ENCODE measurements at regions not wholly inside any gene's neighbourhood (a gene's known extent, or its start where the extent isn't known, plus 50 kb on each side); places are given as distances from the start of the nearest gene placed in this dataset.

DNA sequence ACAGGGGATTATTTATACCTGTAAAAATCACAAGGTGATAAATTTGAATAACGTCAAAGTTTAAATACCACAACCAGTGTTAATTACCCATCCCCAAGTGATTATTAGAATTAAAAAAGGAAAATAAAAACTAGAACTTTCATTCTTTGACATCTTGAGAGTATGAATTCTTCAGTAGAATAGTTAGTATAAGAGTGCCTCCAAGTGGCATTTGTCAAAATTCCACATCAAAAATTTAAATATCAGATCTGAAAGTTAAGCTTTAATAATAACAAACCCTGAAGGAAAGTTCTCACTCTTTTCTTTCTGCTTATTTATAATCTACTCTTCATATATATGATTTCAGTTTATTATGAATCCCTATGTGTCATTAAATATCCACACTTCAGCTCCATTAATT is 273.7 kb upstream of the KYNU start:
- no peak overlapping the region for H2BK5ac ChIP-seq (ENCODE audit: low read depth, low read length)
- no peak overlapping the region for H3K23ac ChIP-seq (ENCODE audit: insufficient read length)
- H3K9ac ChIP-seq (replicated peaks in 1 of 4; ENCODE audit: extremely low read depth in 1 of 4, low read depth in 3 of 4, low read length in 3 of 4): no peak overlapping the region
- no peak overlapping the region for H2BK15ac ChIP-seq (ENCODE audit: low read length)
- no peaks in the 10 kb centered on the region for H4K20me1 ChIP-seq (replicated peaks in 1 of 2; ENCODE audit: control insufficient read depth in 1 of 2, insufficient read depth in 2 of 2, low read length in 2 of 2)
- no peak overlapping the region for H3K4me3 ChIP-seq (ENCODE audit: extremely low read depth in 1 of 4, insufficient read depth in 2 of 4, low read depth in 3 of 4, low read length in 4 of 4)
- no peaks in the 10 kb centered on the region for H3K9me3 ChIP-seq (ENCODE audit: insufficient read depth in 2 of 2, low read depth in 1 of 2, low read length in 1 of 2)
- no peak overlapping the region for H3K4ac ChIP-seq (replicated peaks; ENCODE audit: insufficient read length, low read depth, low read length)
- FAIRE-seq: no peak
- H3K18ac ChIP-seq (ENCODE audit: extremely low read depth, low read length): no peak overlapping the region
- no peak overlapping the region for H2AFZ ChIP-seq (ENCODE audit: low read length)
- no peak overlapping the region for H2AK5ac ChIP-seq (ENCODE audit: low read depth, low read length)
- H3K27ac ChIP-seq (ENCODE audit: low read depth, low read length): no peak overlapping the region
- 95% methylated on average over 1 of the region's 1 CpG; no CpG with 5 or more reads in 1 of the 2 experiments for WGBS, 2 experiments (ENCODE audit: extremely low coverage in 1 of 2, insufficient coverage in 1 of 2, insufficient read length in 1 of 2, insufficient replicate concordance in 2 of 2, low coverage in 1 of 2, low lambda C conversion rate in 2 of 2, missing lambda C conversion rate in 1 of 2)
- no peak overlapping the region for H4K5ac ChIP-seq (ENCODE audit: insufficient read length, low read depth, low read length)
- no peaks in the 10 kb centered on the region for H3K4me1 ChIP-seq (replicated peaks in 1 of 4; ENCODE audit: control insufficient read depth in 3 of 4, insufficient read depth in 4 of 4, low read length in 3 of 4)
- H3K79me2 ChIP-seq (ENCODE audit: control insufficient read depth in 1 of 2, insufficient read depth in 2 of 2, low read length in 2 of 2): no peaks in the 10 kb centered on the region
- POLR2A ChIA-PET (ENCODE audit: partially characterized antibody): no interaction called here
- no peak overlapping the region for H3K4me2 ChIP-seq (ENCODE audit: insufficient read depth in 1 of 2, low read depth in 2 of 2, low read length in 2 of 2)
- no peak for DNase-seq (ENCODE audit: low read depth in 1 of 2, low spot score in 2 of 2)
- no peaks in the 10 kb centered on the region for H3K36me3 ChIP-seq (ENCODE audit: control insufficient read depth in 2 of 4, insufficient read depth in 4 of 4, low read length in 3 of 4)
- H3K79me1 ChIP-seq (ENCODE audit: low read depth, low read length): no peaks in the 10 kb centered on the region
- no peak overlapping the region for H2BK120ac ChIP-seq (replicated peaks; ENCODE audit: low read depth, low read length)
- CTCF ChIA-PET (ENCODE audit: partially characterized antibody): interaction anchor here (1.2 to 1.4 kb wide), 2 partner anchors 12 to 63 kb away, joined by 3 to 4 read pairs; no protein-coding TSS in a partner anchor
- H3K23me2 ChIP-seq (ENCODE audit: low read depth, low read length): no peaks in the 10 kb centered on the region; the same call in 1 of the 2 replicates
- H2BK20ac ChIP-seq (ENCODE audit: low read length): no peak overlapping the region
- H3K14ac ChIP-seq (ENCODE audit: insufficient read length): no peak overlapping the region
- H3K27me3 ChIP-seq (replicated peaks in 1 of 4; ENCODE audit: control insufficient read depth in 3 of 4, extremely low read depth in 1 of 4, insufficient read depth in 3 of 4, low read length in 3 of 4): peaks cover 0 to 1% (median 0%) of the 10 kb centered on the region in 4 experiments; a peak in 1 of 7 replicates
- H4K8ac ChIP-seq (ENCODE audit: extremely low read depth, insufficient read depth, low read length): no peak overlapping the region
- TF ChIP-seq GABPA (IDR thresholded peaks at IDR 0.05; ENCODE audit: borderline replicate concordance, insufficient read depth, low read length): no peak
- TF ChIP-seq RAD21 (IDR thresholded peaks at IDR 0.05 in 1 of 2, conservative IDR thresholded peaks at IDR 0.05 in 1 of 2; ENCODE audit: low read depth in 2 of 2, low read length in 2 of 2): peak in 1 of 2 experiments; percentile 47; a peak in 3 of 4 replicates
- H3K56ac ChIP-seq (replicated peaks; ENCODE audit: insufficient read length, low read depth, low read length): no peak overlapping the region
- H2BK12ac ChIP-seq (ENCODE audit: low read depth, low read length): no peak overlapping the region
- H4K91ac ChIP-seq (replicated peaks; ENCODE audit: insufficient read length, low read length): no peak overlapping the region

All from H1 (cell line).